Glutamatergic neuron (in vitro differentiated cells): ENCODE measurements at regions not wholly inside any gene's neighbourhood (a gene's known extent, or its start where the extent isn't known, plus 50 kb on each side); places are given as distances from the start of the nearest gene placed in this dataset.

Experiments
- DNase-seq: peaks from one replicate; pipeline ENCODE4 v3.0.0; 2022
- H3K27ac Mint-ChIP-seq: one replicate; pipeline ENCODE4 v1.8.0; 2020; ENCODE audit warnings: mild to moderate bottlenecking, mixed read lengths, inconsistent platforms; ENCODE audit not compliant: unreplicated experiment
- H3K27me3 Mint-ChIP-seq: one replicate; pipeline ENCODE4 v1.8.0; 2020; ENCODE audit warnings: mild to moderate bottlenecking, moderate library complexity, mixed read lengths, inconsistent platforms; ENCODE audit not compliant: unreplicated experiment
- H3K36me3 Mint-ChIP-seq: one replicate; pipeline ENCODE4 v1.8.0; 2020; ENCODE audit warnings: mild to moderate bottlenecking, mixed read lengths, inconsistent platforms; ENCODE audit not compliant: unreplicated experiment
- H3K4me1 Mint-ChIP-seq: one replicate; pipeline ENCODE4 v1.8.0; 2020; ENCODE audit warnings: mild to moderate bottlenecking, low read depth, mixed read lengths, inconsistent platforms; ENCODE audit not compliant: unreplicated experiment
- H3K4me3 Mint-ChIP-seq: one replicate; pipeline ENCODE4 v1.8.0; 2020; ENCODE audit warnings: mild to moderate bottlenecking, mixed read lengths, inconsistent platforms; ENCODE audit not compliant: unreplicated experiment
- H3K9me3 Mint-ChIP-seq: one replicate; pipeline ENCODE4 v1.8.0; 2020; ENCODE audit warnings: mild to moderate bottlenecking, moderate library complexity, mixed read lengths, inconsistent platforms; ENCODE audit not compliant: unreplicated experiment
- CTCF ChIP-seq: fragments of 200-600 bp; sonication (generic); IDR thresholded peaks from one replicate; pipeline ENCODE4 v1.5.0; 2021; ENCODE audit not compliant: partially characterized antibody, unreplicated experiment

GRCh38 chr14:27245947-27246346 is 648.1 kb upstream of the NOVA1 start:
- Mint-ChIP-seq H3K27me3 (peaks cover 1% of the 10 kb centered on the region), H3K4me3 (no peak overlapping the region)

GRCh38 chr14:27253966-27254365 is 656.1 kb upstream of the NOVA1 start:
- H3K4me1 Mint-ChIP-seq: no peaks in the 10 kb centered on the region

More at GRCh38 chr14:27245947-27246346, 648.1 kb upstream of the NOVA1 start:
- DNase-seq: no peak
- H3K4me1 Mint-ChIP-seq: no peaks in the 10 kb centered on the region
- no peak for TF ChIP-seq CTCF
- no peaks in the 10 kb centered on the region for H3K9me3 Mint-ChIP-seq
- no peak overlapping the region for H3K27ac Mint-ChIP-seq
- no peaks in the 10 kb centered on the region for H3K36me3 Mint-ChIP-seq

GRCh38 chr14:27256805-27257204 is 659.0 kb upstream of the NOVA1 start:
- Mint-ChIP-seq H3K4me1 (no peaks in the 10 kb centered on the region), H3K4me3 (no peak overlapping the region), H3K27me3 (no peaks in the 10 kb centered on the region), H3K27ac (no peak overlapping the region), H3K36me3 (no peaks in the 10 kb centered on the region), H3K9me3 (peaks cover 2% of the 10 kb centered on the region)
- DNase-seq: no peak
- no peak for TF ChIP-seq CTCF

More at GRCh38 chr14:27253966-27254365, 656.1 kb upstream of the NOVA1 start:
- TF ChIP-seq CTCF: no peak
- no peak for DNase-seq
- Mint-ChIP-seq H3K36me3 (no peaks in the 10 kb centered on the region), H3K9me3 (peaks cover 2% of the 10 kb centered on the region), H3K27ac (no peak overlapping the region), H3K4me3 (no peak overlapping the region), H3K27me3 (no peaks in the 10 kb centered on the region)

GRCh38 chr14:27267876-27268275 is 670.0 kb upstream of the NOVA1 start:
- no peaks in the 10 kb centered on the region for H3K4me1 Mint-ChIP-seq
- no peak overlapping the region for H3K4me3 Mint-ChIP-seq
- no peaks in the 10 kb centered on the region for H3K36me3 Mint-ChIP-seq
- TF ChIP-seq CTCF: no peak
- no peaks in the 10 kb centered on the region for H3K9me3 Mint-ChIP-seq
- no peaks in the 10 kb centered on the region for H3K27me3 Mint-ChIP-seq
- H3K27ac Mint-ChIP-seq: no peak overlapping the region
- no peak for DNase-seq

GRCh38 chr14:27270716-27271115 is 672.9 kb upstream of the NOVA1 start:
- H3K36me3 Mint-ChIP-seq: no peaks in the 10 kb centered on the region

More at GRCh38 chr14:27270716-27271115, 672.9 kb upstream of the NOVA1 start:
- Mint-ChIP-seq H3K27me3 (no peaks in the 10 kb centered on the region), H3K4me3 (no peak overlapping the region), H3K4me1 (no peaks in the 10 kb centered on the region), H3K9me3 (no peaks in the 10 kb centered on the region), H3K27ac (no peak overlapping the region)
- TF ChIP-seq CTCF: no peak
- no peak for DNase-seq
